Neural progenitor cell (in vitro differentiated cells): ENCODE measurements at regions not wholly inside any gene's neighbourhood (a gene's known extent, or its start where the extent isn't known, plus 50 kb on each side); places are given as distances from the start of the nearest gene placed in this dataset.

Experiments
- DNase-seq: peaks from one replicate; pipeline ENCODE4 v3.0.0-alpha.2; 2016; ENCODE audit warnings: low spot score
- H2AFZ ChIP-seq: fragments of 200-600 bp; sonication (generic); replicated peaks from 2 replicates; pipeline ENCODE4 v1.6.1; 2016; ENCODE audit warnings: antibody characterized with exemption
- H3F3A ChIP-seq: fragments of 200-600 bp; sonication (generic); 2 replicates; pipeline ENCODE4 v1.6.1; 2016; ENCODE audit warnings: antibody characterized with exemption, low read depth
- H3K27ac ChIP-seq: fragments of 200-600 bp; sonication (generic); 2 replicates; pipeline ENCODE4 v1.5.1; 2016; ENCODE audit warnings: mild to moderate bottlenecking
- H3K27me3 ChIP-seq: fragments of 200-600 bp; sonication (generic); 2 replicates; pipeline ENCODE4 v1.6.1; 2016; ENCODE audit warnings: mild to moderate bottlenecking, moderate library complexity
- H3K36me3 ChIP-seq: fragments of 200-600 bp; sonication (generic); 2 replicates; pipeline ENCODE4 v1.5.1; 2016
- H3K4me1 ChIP-seq: fragments of 200-600 bp; sonication (generic); 2 replicates; pipeline ENCODE4 v1.6.1; 2016; ENCODE audit warnings: mixed run types
- H3K4me2 ChIP-seq: fragments of 200-600 bp; sonication (generic); 2 replicates; pipeline ENCODE4 v1.6.1; 2016
- H3K4me3 ChIP-seq: fragments of 200-600 bp; sonication (generic); 2 replicates; pipeline ENCODE4 v1.5.1; 2016
- H3K79me2 ChIP-seq: fragments of 200-600 bp; sonication (generic); 2 replicates; pipeline ENCODE4 v1.6.1; 2016; ENCODE audit warnings: low read depth
- H3K9ac ChIP-seq: fragments of 200-600 bp; sonication (generic); 2 replicates; pipeline ENCODE4 v1.6.1; 2016
- H3K9me3 ChIP-seq: fragments of 200-600 bp; sonication (generic); 2 replicates; pipeline ENCODE4 v1.5.1; 2016; ENCODE audit warnings: low read depth
- H4K20me1 ChIP-seq: fragments of 200-600 bp; sonication (generic); 2 replicates; pipeline ENCODE4 v1.6.1; 2016; ENCODE audit warnings: low read depth
- H3K27ac Mint-ChIP-seq: 3 replicates; pipeline ENCODE4 v1.8.0; 2021; ENCODE audit warnings: mixed read lengths
- H3K27me3 Mint-ChIP-seq: 2 replicates; pipeline ENCODE4 v1.8.0; 2022; ENCODE audit warnings: low read depth, mild to moderate bottlenecking, inconsistent platforms, moderate library complexity, mixed read lengths; ENCODE audit not compliant: insufficient read depth
- H3K36me3 Mint-ChIP-seq: 3 replicates; pipeline ENCODE4 v1.8.0; 2021; ENCODE audit warnings: mixed read lengths
- H3K4me1 Mint-ChIP-seq: 3 replicates; pipeline ENCODE4 v1.8.0; 2021; ENCODE audit warnings: mixed read lengths
- H3K4me3 Mint-ChIP-seq: 3 replicates; pipeline ENCODE4 v1.8.0; 2021; ENCODE audit warnings: mild to moderate bottlenecking, moderate library complexity, mixed read lengths
- H3K9me3 Mint-ChIP-seq: 3 replicates; pipeline ENCODE4 v1.8.0; 2020; ENCODE audit warnings: mixed read lengths
- EZH2 ChIP-seq: fragments of 200-600 bp; sonication (generic); IDR thresholded peaks from 2 replicates; pipeline ENCODE4 v1.6.1; 2017; ENCODE audit warnings: antibody characterized with exemption, mild to moderate bottlenecking, moderate library complexity
- EZH2phosphoT487 ChIP-seq: fragments of 200-600 bp; sonication (generic); IDR thresholded peaks from 2 replicates; pipeline ENCODE4 v1.6.1; 2017; ENCODE audit warnings: antibody characterized with exemption
- TF ChIP-seq, protein P1 (sequence below): fragments of 200-600 bp; sonication (generic); IDR thresholded peaks from 2 replicates; pipeline ENCODE4 v1.5.1; 2017; ENCODE audit warnings: antibody characterized with exemption, mild to moderate bottlenecking

- no peak overlapping the region for H3K9ac ChIP-seq
- peaks cover 33% of the 10 kb centered on the region for H3K4me1 ChIP-seq
- H3K36me3 Mint-ChIP-seq = no peaks in the 10 kb centered on the region
- H3K36me3 ChIP-seq = no peaks in the 10 kb centered on the region
- H3K4me3 ChIP-seq = no peak overlapping the region
- no peaks in the 10 kb centered on the region for H4K20me1 ChIP-seq
- peaks cover 31% of the 10 kb centered on the region for H3F3A ChIP-seq
- H2AFZ ChIP-seq = no peak overlapping the region
- H3K27ac ChIP-seq = no peak overlapping the region
- DNase-seq = no peak
- TF ChIP-seq EZH2 (no peak), EZH2phosphoT487 (no peak)
- TF ChIP-seq, protein P1, sequence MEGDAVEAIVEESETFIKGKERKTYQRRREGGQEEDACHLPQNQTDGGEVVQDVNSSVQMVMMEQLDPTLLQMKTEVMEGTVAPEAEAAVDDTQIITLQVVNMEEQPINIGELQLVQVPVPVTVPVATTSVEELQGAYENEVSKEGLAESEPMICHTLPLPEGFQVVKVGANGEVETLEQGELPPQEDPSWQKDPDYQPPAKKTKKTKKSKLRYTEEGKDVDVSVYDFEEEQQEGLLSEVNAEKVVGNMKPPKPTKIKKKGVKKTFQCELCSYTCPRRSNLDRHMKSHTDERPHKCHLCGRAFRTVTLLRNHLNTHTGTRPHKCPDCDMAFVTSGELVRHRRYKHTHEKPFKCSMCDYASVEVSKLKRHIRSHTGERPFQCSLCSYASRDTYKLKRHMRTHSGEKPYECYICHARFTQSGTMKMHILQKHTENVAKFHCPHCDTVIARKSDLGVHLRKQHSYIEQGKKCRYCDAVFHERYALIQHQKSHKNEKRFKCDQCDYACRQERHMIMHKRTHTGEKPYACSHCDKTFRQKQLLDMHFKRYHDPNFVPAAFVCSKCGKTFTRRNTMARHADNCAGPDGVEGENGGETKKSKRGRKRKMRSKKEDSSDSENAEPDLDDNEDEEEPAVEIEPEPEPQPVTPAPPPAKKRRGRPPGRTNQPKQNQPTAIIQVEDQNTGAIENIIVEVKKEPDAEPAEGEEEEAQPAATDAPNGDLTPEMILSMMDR = no peak
- no peaks in the 10 kb centered on the region for H3K79me2 ChIP-seq
- H3K27me3 Mint-ChIP-seq = no peaks in the 10 kb centered on the region
- H3K9me3 Mint-ChIP-seq = no peaks in the 10 kb centered on the region
- no peak overlapping the region for H3K27ac Mint-ChIP-seq
- H3K4me3 Mint-ChIP-seq = no peak overlapping the region
- H3K4me1 Mint-ChIP-seq = peaks cover 29% of the 10 kb centered on the region
- no peaks in the 10 kb centered on the region for H3K9me3 ChIP-seq
- no peaks in the 10 kb centered on the region for H3K27me3 ChIP-seq
- H3K4me2 ChIP-seq = no peak overlapping the region
Observed at GRCh38 chr16:79765431-79765830, 164.9 kb upstream of the MAF start.

DNA sequence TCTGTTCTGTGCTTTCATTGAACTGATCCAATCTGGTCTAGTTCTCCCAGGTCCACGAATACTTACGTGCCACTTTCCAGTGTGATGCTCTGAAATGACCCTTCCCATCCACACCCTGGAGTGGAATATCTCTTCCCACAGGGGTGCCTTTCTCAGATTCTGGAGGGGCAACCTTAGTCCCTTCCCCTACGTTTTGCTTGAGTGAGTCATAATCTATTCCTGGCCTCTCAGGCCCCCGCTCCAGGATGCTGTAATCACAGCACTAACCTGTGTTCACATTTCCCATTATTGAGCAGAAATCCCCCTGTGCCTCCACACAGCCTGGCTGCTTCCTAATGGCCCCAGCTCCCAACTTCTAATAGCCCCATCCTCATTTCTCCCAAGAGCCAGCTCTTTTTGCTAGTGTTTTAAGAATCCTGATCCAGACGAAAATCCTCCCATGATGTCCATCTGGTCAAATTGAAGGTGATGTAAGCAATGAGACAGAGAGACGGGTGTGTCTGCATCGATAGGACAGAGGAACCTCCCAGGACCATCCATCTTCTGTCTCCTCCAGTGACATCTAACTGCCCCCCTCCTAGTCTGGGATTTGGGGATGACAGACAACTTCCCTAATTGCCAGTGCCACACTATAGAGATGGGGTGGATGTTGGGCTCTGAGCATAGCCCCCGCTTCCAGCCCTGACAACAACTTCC is 164.0 kb upstream of the MAF start:
- TF ChIP-seq, protein P1 = no peak
- TF ChIP-seq EZH2phosphoT487 (no peak), EZH2 (no peak)
- no peak for DNase-seq
- Histone ChIP-seq H3K9me3 (no peaks in the 10 kb centered on the region), H3K4me1 (peaks cover 27% of the 10 kb centered on the region), H3F3A (peaks cover 28% of the 10 kb centered on the region), H3K4me2 (no peak overlapping the region), H4K20me1 (no peaks in the 10 kb centered on the region), H3K79me2 (no peaks in the 10 kb centered on the region), H3K27me3 (no peaks in the 10 kb centered on the region), H3K9ac (no peak overlapping the region), H3K27ac (no peak overlapping the region), H2AFZ (no peak overlapping the region), H3K36me3 (no peaks in the 10 kb centered on the region), H3K4me3 (no peak overlapping the region)
- no peaks in the 10 kb centered on the region for H3K9me3 Mint-ChIP-seq
- peaks cover 22% of the 10 kb centered on the region for H3K4me1 Mint-ChIP-seq
- no peak overlapping the region for H3K4me3 Mint-ChIP-seq
- H3K36me3 Mint-ChIP-seq = no peaks in the 10 kb centered on the region
- H3K27ac Mint-ChIP-seq = peak overlapping the region; percentile 12
- no peaks in the 10 kb centered on the region for H3K27me3 Mint-ChIP-seq

DNA sequence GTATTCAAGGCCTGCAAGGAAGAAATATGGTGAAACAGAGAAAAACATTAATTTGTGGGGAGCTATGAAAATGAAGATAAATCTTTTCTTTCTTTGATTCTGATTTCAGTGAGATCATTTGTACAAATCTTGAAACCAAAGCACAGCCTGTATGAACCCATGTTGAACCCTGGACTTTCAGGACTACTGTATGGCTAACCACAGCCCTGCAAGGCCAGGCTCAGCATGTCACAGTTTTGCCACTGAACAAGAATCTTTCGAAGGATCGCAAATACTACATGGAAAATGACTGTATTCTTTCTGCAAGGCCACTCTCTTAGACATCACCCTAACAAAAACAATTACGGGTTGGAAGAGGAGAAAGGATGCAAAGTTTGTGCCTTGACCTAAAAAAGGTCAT is 161.7 kb upstream of the MAF start:
- no peak overlapping the region for H2AFZ ChIP-seq
- Mint-ChIP-seq H3K4me3 (no peak overlapping the region), H3K4me1 (peaks cover 4% of the 10 kb centered on the region), H3K27me3 (peaks cover 4% of the 10 kb centered on the region), H3K36me3 (peaks cover 4% of the 10 kb centered on the region), H3K9me3 (no peaks in the 10 kb centered on the region), H3K27ac (no peak overlapping the region)
- H3K4me2 ChIP-seq = no peak overlapping the region
- no peaks in the 10 kb centered on the region for H3K79me2 ChIP-seq
- H3K27me3 ChIP-seq = no peaks in the 10 kb centered on the region
- no peak overlapping the region for H3K9ac ChIP-seq
- H3K9me3 ChIP-seq = no peaks in the 10 kb centered on the region
- H3K4me1 ChIP-seq = peaks cover 5% of the 10 kb centered on the region
- H3K36me3 ChIP-seq = no peaks in the 10 kb centered on the region
- H4K20me1 ChIP-seq = no peaks in the 10 kb centered on the region
- no peak overlapping the region for H3K27ac ChIP-seq
- no peak for DNase-seq
- no peak overlapping the region for H3K4me3 ChIP-seq
- H3F3A ChIP-seq = peaks cover 5% of the 10 kb centered on the region
- TF ChIP-seq EZH2phosphoT487 = no peak
- TF ChIP-seq EZH2 = no peak
- TF ChIP-seq, protein P1 = no peak
